Transverse colon (tissue), 4 donors: ENCODE measurements at regions not wholly inside any gene's neighbourhood (a gene's known extent, or its start where the extent isn't known, plus 50 kb on each side); places are given as distances from the start of the nearest gene placed in this dataset.

Experiments
- DNase-seq: peaks from one replicate; pipeline ENCODE4 v3.0.0-alpha.2; 2019
- H3K27ac ChIP-seq, 4 donors: fragments of 200-600 bp; sonication (generic); 2 replicates each; pipeline ENCODE4 v1.5.1; 2016 to 2018; ENCODE audit warnings: inconsistent platforms in 4 of 4
- H3K27me3 ChIP-seq: fragments of 200-600 bp; sonication (generic); 2 replicates; pipeline ENCODE4 v1.5.1; 2017; ENCODE audit warnings: inconsistent platforms
- H3K36me3 ChIP-seq, 4 donors: fragments of 200-600 bp; sonication (generic); 2 replicates each; pipeline ENCODE4 v1.5.1; 2017 to 2019; ENCODE audit warnings: inconsistent platforms in 4 of 4
- H3K4me1 ChIP-seq, 4 donors: fragments of 200-600 bp; sonication (generic); 2 replicates each; pipeline ENCODE4 v1.5.1; 2017 to 2020; ENCODE audit warnings: inconsistent platforms in 4 of 4
- H3K4me3 ChIP-seq, 4 donors: fragments of 200-600 bp; sonication (generic); 1 replicate in 1 of 4; 2 replicates in 3 of 4; pipeline versions ENCODE4 v1.5.1 to v1.6.1; 2017 to 2019; ENCODE audit warnings: inconsistent platforms in 4 of 4
- H3K9me3 ChIP-seq, 2 donors: fragments of 200-600 bp; sonication (generic); 2 replicates each; pipeline ENCODE4 v1.5.1; 2017 to 2019; ENCODE audit warnings: inconsistent platforms in 2 of 2
- CTCF ChIP-seq, 5 experiments: fragments of 200-600 bp in 3 of 5; fragments of 450-650 bp in 2 of 5; sonication (generic) in 3 of 5; IDR thresholded peaks; 1 replicate in 2 of 5; 2 replicates in 3 of 5; pipeline ENCODE4 v1.5.1; 2016 to 2017; ENCODE audit warnings: antibody characterized with exemption in 5 of 5, inconsistent platforms in 3 of 5, mild to moderate bottlenecking in 2 of 5, moderate library complexity in 1 of 5
- EP300 ChIP-seq: sonication (generic); formaldehyde crosslinking; IDR thresholded peaks from one replicate; pipeline ENCODE4 v1.6.1; 2017; ENCODE audit warnings: antibody characterized with exemption, low read depth
- POLR2A ChIP-seq: fragments of 450-650 bp; IDR thresholded peaks from one replicate; pipeline ENCODE4 v1.6.1; 2016; ENCODE audit warnings: antibody characterized with exemption, mild to moderate bottlenecking, moderate library complexity
- POLR2AphosphoS5 ChIP-seq, 3 donors: sonication (generic); formaldehyde crosslinking; IDR thresholded peaks; one replicate each; pipeline ENCODE4 v1.6.1; 2016; ENCODE audit warnings: antibody characterized with exemption in 3 of 3
- WGBS, 2 donors: methylation state at CpG; one replicate each; pipeline ENCODE4 v1.1.5; 2018; ENCODE audit warnings: low coverage in 1 of 2; 5-methylcytosine and 5-hydroxymethylcytosine counted together
- in situ Hi-C, 4 donors: fragments of 200-750 bp; cut with MboI; loops; one replicate each; pipeline versions ENCODE4 v1.15.0 to v1.15.1; 2017; ENCODE audit warnings: low sequenced_read_pairs in 3 of 4, low pct_ligation_motif_present in 1 of 4, low pct_unique_long_range_greater_than_20kb in 1 of 4
- intact Hi-C: fragments of 100-400 bp; cut with DNase I; formaldehyde crosslinking; loops from one replicate; pipeline ENCODE4 v1.15.1; 2023; ENCODE audit warnings: low total_unique reads

- H3K27ac ChIP-seq: no peak overlapping the region
- 51 to 60% methylated on average over 3 of the region's 3 CpGs for WGBS, 2 donors
- in situ Hi-C loops: no loop called here
- no peak overlapping the region for H3K4me3 ChIP-seq
- no peaks in the 10 kb centered on the region for H3K4me1 ChIP-seq
- intact Hi-C loops: no loop called here
- no peaks in the 10 kb centered on the region for H3K9me3 ChIP-seq
- TF ChIP-seq POLR2AphosphoS5 (IDR thresholded peaks at IDR 0.05): no peak
- TF ChIP-seq POLR2A: no peak
- no peak for TF ChIP-seq EP300
- DNase-seq: no peak
- no peaks in the 10 kb centered on the region for H3K27me3 ChIP-seq
- no peaks in the 10 kb centered on the region for H3K36me3 ChIP-seq
These were observed 580.9 kb downstream of the DIPK2A start for GRCh38 chr3:144552346-144553057.

DNA sequence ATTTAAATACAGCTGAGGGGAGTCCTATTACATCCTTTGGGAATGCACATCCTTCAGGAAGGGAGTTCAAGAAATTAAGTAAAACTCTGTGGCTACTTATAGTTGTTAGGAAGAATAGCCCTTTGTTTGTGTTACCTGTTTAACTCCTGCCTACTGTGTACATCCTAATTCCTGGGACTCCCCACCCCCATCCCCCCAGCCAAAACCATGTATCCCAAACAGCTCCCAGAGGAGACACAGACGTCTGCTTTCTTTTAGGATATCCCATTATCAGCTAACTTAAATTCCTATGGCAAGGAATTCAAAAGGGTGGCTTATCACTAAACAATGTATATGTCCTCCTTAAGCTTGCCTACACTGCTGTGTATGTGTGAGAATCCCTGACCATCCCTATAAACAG lies 581.7 kb downstream of the DIPK2A start:
- TF ChIP-seq POLR2A (no peak), CTCF (IDR thresholded peaks at IDR 0.05) (no peak), POLR2AphosphoS5 (IDR thresholded peaks at IDR 0.05) (no peak), EP300 (no peak)
- no peaks in the 10 kb centered on the region for H3K36me3 ChIP-seq
- 40 to 58% methylated on average over 1 of the region's 1 CpG for WGBS, 2 donors
- intact Hi-C loops: no loop called here
- no peaks in the 10 kb centered on the region for H3K9me3 ChIP-seq
- H3K4me3 ChIP-seq: no peak overlapping the region
- no peak overlapping the region for H3K27ac ChIP-seq
- H3K27me3 ChIP-seq: no peaks in the 10 kb centered on the region
- H3K4me1 ChIP-seq: no peaks in the 10 kb centered on the region
- DNase-seq: no peak
- in situ Hi-C loops: no loop called here

GRCh38 chr3:144554889-144555288 lies 583.3 kb downstream of the DIPK2A start:
- 50 to 72% methylated on average over 5 of the region's 5 CpGs for WGBS, 2 donors
- Histone ChIP-seq H3K27me3 (no peaks in the 10 kb centered on the region), H3K27ac (no peak overlapping the region), H3K9me3 (no peaks in the 10 kb centered on the region), H3K36me3 (no peaks in the 10 kb centered on the region), H3K4me3 (no peak overlapping the region), H3K4me1 (no peaks in the 10 kb centered on the region)
- intact Hi-C loops: no loop called here
- in situ Hi-C loops: no loop called here
- TF ChIP-seq POLR2AphosphoS5 (IDR thresholded peaks at IDR 0.05) (no peak), POLR2A (no peak), EP300 (no peak)
- no peak for DNase-seq

GRCh38 chr3:144556392-144556791 lies 584.8 kb downstream of the DIPK2A start:
- TF ChIP-seq EP300: no peak
- TF ChIP-seq CTCF (IDR thresholded peaks at IDR 0.05): no peak
- TF ChIP-seq POLR2AphosphoS5 (IDR thresholded peaks at IDR 0.05): no peak
- TF ChIP-seq POLR2A: no peak
- DNase-seq: no peak
- no peaks in the 10 kb centered on the region for H3K4me1 ChIP-seq
- in situ Hi-C loops (no loop called here), intact Hi-C loops (no loop called here)
- H3K36me3 ChIP-seq: no peaks in the 10 kb centered on the region
- H3K9me3 ChIP-seq: no peaks in the 10 kb centered on the region
- no peak overlapping the region for H3K27ac ChIP-seq
- WGBS, 2 donors: 64 to 80% methylated on average over 1 to 3 of the region's 3 CpGs
- no peak overlapping the region for H3K4me3 ChIP-seq
- no peaks in the 10 kb centered on the region for H3K27me3 ChIP-seq

- Histone ChIP-seq H3K27me3 (no peaks in the 10 kb centered on the region), H3K4me3 (no peak overlapping the region), H3K9me3 (no peaks in the 10 kb centered on the region), H3K27ac (no peak overlapping the region), H3K4me1 (no peaks in the 10 kb centered on the region), H3K36me3 (no peaks in the 10 kb centered on the region)
- no peak for DNase-seq
- 80% methylated on average over 2 of the region's 2 CpGs; no CpG with 5 or more reads in 1 of the 2 donors for WGBS, 2 donors
- in situ Hi-C loops (no loop called here), intact Hi-C loops (no loop called here)
- TF ChIP-seq POLR2AphosphoS5 (IDR thresholded peaks at IDR 0.05): no peak
- no peak for TF ChIP-seq CTCF (IDR thresholded peaks at IDR 0.05)
- TF ChIP-seq EP300: no peak
- no peak for TF ChIP-seq POLR2A
These were observed 585.9 kb downstream of the DIPK2A start for GRCh38 chr3:144557515-144557914.
